Brain microvascular endothelial cell (primary cell): ENCODE measurements at regions not wholly inside any gene's neighbourhood (a gene's known extent, or its start where the extent isn't known, plus 50 kb on each side); places are given as distances from the start of the nearest gene placed in this dataset.

Experiments
- DNase-seq: peaks from one replicate; pipeline ENCODE4 v3.0.0-alpha.2; 2020
- H3K27ac ChIP-seq: fragments of 250-450 bp; sonication (Bioruptor Pico); 2 replicates; pipeline ENCODE4 v1.5.1; 2020; ENCODE audit warnings: mild to moderate bottlenecking, moderate library complexity
- H3K27me3 ChIP-seq: fragments of 250-450 bp; sonication (Bioruptor Pico); replicated peaks from 2 replicates; pipeline ENCODE4 v1.5.1; 2020; ENCODE audit warnings: mild to moderate bottlenecking
- H3K36me3 ChIP-seq: fragments of 250-450 bp; sonication (Bioruptor Pico); replicated peaks from 2 replicates; pipeline ENCODE4 v1.5.1; 2020; ENCODE audit warnings: mild to moderate bottlenecking
- H3K4me3 ChIP-seq: 2 replicates; pipeline ENCODE4 v1.5.1; 2011; ENCODE audit warnings: low read depth, mild to moderate bottlenecking, control low read depth, low read length, moderate library complexity
- in situ Hi-C: cut with HindIII; loops from 2 replicates; pipeline ENCODE4 v1.10.0; 2017; ENCODE audit warnings: low sequenced_read_pairs, low pct_ligation_motif_present
- TF ChIP-seq, protein P1 (sequence below): IDR thresholded peaks from 2 replicates; pipeline ENCODE4 v1.5.1; 2011; ENCODE audit warnings: low read depth, mild to moderate bottlenecking, moderate library complexity, low read length, control low read depth, inconsistent platforms; ENCODE audit errors: missing control alignments

DNA sequence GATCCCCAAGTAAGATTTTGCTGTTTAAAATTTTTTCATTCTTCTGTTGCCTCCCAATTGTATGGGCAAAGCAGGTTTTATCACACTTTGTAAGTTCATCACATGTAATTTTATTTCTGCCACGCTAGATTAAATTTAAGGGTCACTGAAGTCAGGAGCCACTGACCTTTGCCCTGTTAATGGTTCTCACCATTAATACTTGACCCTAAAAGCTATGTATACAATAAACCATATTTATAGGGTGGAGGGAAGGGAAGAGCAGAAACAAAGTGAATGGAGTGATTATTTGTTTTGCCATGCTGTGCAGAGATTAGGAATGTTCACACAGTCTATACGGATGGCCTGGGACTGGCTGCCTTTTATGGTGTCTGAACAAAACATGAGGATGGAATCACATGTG, 186.7 kb downstream of the BMP2 start:
- no peaks in the 10 kb centered on the region for H3K36me3 ChIP-seq
- H3K27me3 ChIP-seq = no peaks in the 10 kb centered on the region
- TF ChIP-seq, protein P1, sequence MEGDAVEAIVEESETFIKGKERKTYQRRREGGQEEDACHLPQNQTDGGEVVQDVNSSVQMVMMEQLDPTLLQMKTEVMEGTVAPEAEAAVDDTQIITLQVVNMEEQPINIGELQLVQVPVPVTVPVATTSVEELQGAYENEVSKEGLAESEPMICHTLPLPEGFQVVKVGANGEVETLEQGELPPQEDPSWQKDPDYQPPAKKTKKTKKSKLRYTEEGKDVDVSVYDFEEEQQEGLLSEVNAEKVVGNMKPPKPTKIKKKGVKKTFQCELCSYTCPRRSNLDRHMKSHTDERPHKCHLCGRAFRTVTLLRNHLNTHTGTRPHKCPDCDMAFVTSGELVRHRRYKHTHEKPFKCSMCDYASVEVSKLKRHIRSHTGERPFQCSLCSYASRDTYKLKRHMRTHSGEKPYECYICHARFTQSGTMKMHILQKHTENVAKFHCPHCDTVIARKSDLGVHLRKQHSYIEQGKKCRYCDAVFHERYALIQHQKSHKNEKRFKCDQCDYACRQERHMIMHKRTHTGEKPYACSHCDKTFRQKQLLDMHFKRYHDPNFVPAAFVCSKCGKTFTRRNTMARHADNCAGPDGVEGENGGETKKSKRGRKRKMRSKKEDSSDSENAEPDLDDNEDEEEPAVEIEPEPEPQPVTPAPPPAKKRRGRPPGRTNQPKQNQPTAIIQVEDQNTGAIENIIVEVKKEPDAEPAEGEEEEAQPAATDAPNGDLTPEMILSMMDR = no peak
- in situ Hi-C loops = no loop called here
- no peak overlapping the region for H3K27ac ChIP-seq
- no peak for DNase-seq
- no peak overlapping the region for H3K4me3 ChIP-seq

DNA sequence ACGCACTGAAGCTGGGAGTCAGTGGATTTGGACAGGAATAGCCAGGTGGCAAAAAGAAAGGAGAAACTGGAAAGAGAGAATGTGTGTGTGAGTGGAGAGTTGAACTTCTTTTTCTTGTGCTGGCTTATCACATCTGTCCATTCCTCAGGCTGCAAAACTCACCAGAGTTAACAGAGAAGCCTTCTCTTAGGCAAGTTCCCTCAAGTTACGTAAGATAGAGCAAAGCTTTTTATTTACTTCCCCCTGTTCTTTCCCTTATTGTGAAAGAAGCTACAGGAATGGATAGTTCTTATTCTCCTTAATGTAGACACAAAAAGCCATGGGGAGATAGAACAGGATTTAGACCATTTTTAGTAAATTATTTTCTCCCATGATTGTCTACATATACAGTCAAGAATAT, 188.6 kb downstream of the BMP2 start:
- no peak overlapping the region for H3K4me3 ChIP-seq
- no peak for DNase-seq
- no peaks in the 10 kb centered on the region for H3K27me3 ChIP-seq
- no peak overlapping the region for H3K27ac ChIP-seq
- in situ Hi-C loops = no loop called here
- TF ChIP-seq, protein P1 = no peak
- H3K36me3 ChIP-seq = no peaks in the 10 kb centered on the region

DNA sequence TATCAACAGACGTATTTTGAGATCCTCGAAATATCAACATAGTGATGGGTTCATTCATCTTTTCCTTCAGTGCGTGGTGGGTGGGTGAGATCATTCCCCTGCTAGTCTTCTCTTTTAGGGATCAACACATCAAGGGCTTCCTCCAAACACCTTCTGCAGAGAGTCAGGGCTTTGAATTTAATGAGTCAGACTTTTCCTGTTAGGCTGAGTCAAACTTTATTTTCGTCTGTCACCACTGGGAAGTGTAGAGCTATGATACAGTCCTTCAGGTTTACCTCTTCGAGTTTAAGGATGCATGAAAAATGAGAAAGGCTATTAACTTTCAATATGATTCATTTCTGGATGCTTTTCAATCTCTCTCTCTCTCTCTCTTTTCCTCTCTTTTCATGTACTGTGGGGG, 189.1 kb downstream of the BMP2 start:
- Histone ChIP-seq H3K27ac (no peak overlapping the region), H3K36me3 (no peaks in the 10 kb centered on the region), H3K4me3 (no peak overlapping the region), H3K27me3 (no peaks in the 10 kb centered on the region)
- TF ChIP-seq, protein P1 = no peak
- DNase-seq = no peak
- in situ Hi-C loops = no loop called here

DNA sequence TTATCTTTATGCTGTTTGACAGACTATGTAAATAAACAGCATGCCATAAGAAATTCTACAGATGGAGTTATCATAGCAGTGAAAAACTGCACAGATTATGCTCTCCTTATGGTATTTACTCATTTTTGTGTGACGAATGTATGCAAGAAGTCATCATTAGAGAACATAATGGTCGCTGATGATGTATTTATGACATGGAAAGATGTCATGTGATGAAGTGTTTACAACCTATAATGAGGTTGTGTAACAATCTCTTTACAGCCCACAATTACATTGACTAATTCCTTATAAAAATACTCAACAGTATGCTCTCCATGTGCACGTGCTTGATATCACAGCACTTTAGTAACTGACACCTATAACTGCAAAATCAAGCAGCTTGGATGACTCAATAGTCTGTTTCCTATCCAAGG, 192.4 kb downstream of the BMP2 start:
- TF ChIP-seq, protein P1 = no peak
- in situ Hi-C loops = no loop called here
- no peak for DNase-seq
- no peaks in the 10 kb centered on the region for H3K36me3 ChIP-seq
- H3K27me3 ChIP-seq = no peaks in the 10 kb centered on the region
- no peak overlapping the region for H3K4me3 ChIP-seq
- H3K27ac ChIP-seq = no peak overlapping the region

DNA sequence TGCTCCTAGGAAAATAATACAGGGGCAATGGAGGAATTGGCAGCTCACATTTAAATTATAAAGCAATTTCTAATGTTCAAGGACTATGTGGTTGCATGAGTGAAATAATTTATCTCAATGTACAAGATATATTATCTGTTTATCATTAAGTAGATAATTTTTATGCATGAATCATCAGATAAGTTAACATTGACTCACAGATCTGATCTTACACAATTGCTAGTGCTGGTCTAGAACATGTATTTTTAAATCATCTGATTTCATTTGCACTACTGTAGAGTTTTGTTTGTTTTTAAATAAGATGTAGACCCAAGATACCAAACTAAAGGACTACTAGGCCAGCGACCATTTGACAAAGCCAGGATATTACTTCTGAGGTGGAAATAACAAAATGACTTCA, 199.2 kb downstream of the BMP2 start:
- Histone ChIP-seq H3K4me3 (no peak overlapping the region), H3K27ac (no peak overlapping the region), H3K36me3 (no peaks in the 10 kb centered on the region), H3K27me3 (no peaks in the 10 kb centered on the region)
- DNase-seq = no peak
- TF ChIP-seq, protein P1 = no peak
- in situ Hi-C loops = no loop called here

DNA sequence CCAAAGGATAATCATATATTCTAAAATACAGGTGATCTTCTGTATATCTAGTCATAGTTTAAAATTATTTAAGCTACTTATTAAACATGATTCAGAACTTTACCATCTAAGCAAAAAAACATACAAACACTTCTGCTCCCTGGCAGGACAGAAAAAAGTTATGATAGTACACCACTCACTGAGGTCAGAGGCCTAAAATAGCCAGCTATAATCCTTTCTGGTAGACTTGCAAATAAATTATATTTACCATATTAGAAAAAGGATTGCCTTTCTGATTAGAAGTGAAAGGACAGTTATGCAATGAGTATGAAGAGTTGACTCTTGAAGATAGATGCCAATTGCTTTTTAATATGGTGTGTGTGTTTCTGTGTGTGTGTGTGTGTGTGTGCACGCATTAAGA, 207.4 kb downstream of the BMP2 start:
- in situ Hi-C loops = no loop called here
- H3K4me3 ChIP-seq = no peak overlapping the region
- no peaks in the 10 kb centered on the region for H3K36me3 ChIP-seq
- TF ChIP-seq, protein P1 = no peak
- no peak overlapping the region for H3K27ac ChIP-seq
- no peak for DNase-seq
- no peaks in the 10 kb centered on the region for H3K27me3 ChIP-seq
